Activated CD8-positive, alpha-beta memory T cell treated with anti-CD3 and anti-CD28 coated beads for 1 hour (primary cell): ENCODE measurements at regions not wholly inside any gene's neighbourhood (a gene's known extent, or its start where the extent isn't known, plus 50 kb on each side); places are given as distances from the start of the nearest gene placed in this dataset.
"Not testable (repeated sequence)": the region's sequence is repeated elsewhere in the genome, so short reads cannot be mapped to it uniquely, and the experiment has no call there.

Source experiments
- DNase-seq, 2 donors: peaks; one replicate each; pipeline ENCODE4 v3.0.0-alpha.2; 2020; ENCODE audit warnings: low read depth in 1 of 2; ENCODE audit errors: extremely low read depth in 1 of 2

GRCh38 chr5:10921160-10921559, 160.1 kb upstream of the DAP start:
- DNase-seq = no peak

GRCh38 chr5:10920400-10920799, 159.4 kb upstream of the DAP start:
- no peak for DNase-seq

- DNase-seq = no peak
These were observed 153.9 kb upstream of the DAP start for GRCh38 chr5:10914741-10915480.

GRCh38 chr5:10913841-10914240, 152.8 kb upstream of the DAP start:
- no peak for DNase-seq

GRCh38 chr5:10913181-10913810, 152.3 kb upstream of the DAP start:
- DNase-seq = no peak

GRCh38 chr5:10912435-10912834, 151.4 kb upstream of the DAP start:
- no peak for DNase-seq

GRCh38 chr5:10910261-10910660, 149.2 kb upstream of the DAP start:
- DNase-seq = no peak

- DNase-seq = no peak
These were observed 143.9 kb upstream of the DAP start for GRCh38 chr5:10904862-10905432.

GRCh38 chr5:10903786-10904560, 142.9 kb upstream of the DAP start:
- no peak for DNase-seq

- DNase-seq = no peak
These were observed 141.1 kb upstream of the DAP start for GRCh38 chr5:10902145-10902544.

- no peak for DNase-seq
These were observed 137.5 kb upstream of the DAP start for GRCh38 chr5:10898514-10898913.

GRCh38 chr5:10896016-10896415, 135.0 kb upstream of the DAP start:
- no peak for DNase-seq

GRCh38 chr5:10894445-10895054, 133.5 kb upstream of the DAP start:
- no peak for DNase-seq

GRCh38 chr5:10892911-10893215, 131.8 kb upstream of the DAP start:
- no peak for DNase-seq

GRCh38 chr5:10892147-10892910, 131.3 kb upstream of the DAP start:
- no peak for DNase-seq

- no peak for DNase-seq
These were observed 130.2 kb upstream of the DAP start for GRCh38 chr5:10891193-10891592.

- no peak for DNase-seq
These were observed 125.5 kb upstream of the DAP start for GRCh38 chr5:10886497-10886896.

GRCh38 chr5:10885026-10885425, 124.0 kb upstream of the DAP start:
- DNase-seq = no peak

- not testable (repeated sequence) for DNase-seq
These were observed 122.9 kb upstream of the DAP start for GRCh38 chr5:10883945-10884344.

GRCh38 chr5:10880934-10881333, 119.9 kb upstream of the DAP start:
- DNase-seq = no peak

- not testable (repeated sequence) for DNase-seq
These were observed 116.0 kb upstream of the DAP start for GRCh38 chr5:10876996-10877395.
